A673 (cell line): ENCODE measurements at regions not wholly inside any gene's neighbourhood (a gene's known extent, or its start where the extent isn't known, plus 50 kb on each side); places are given as distances from the start of the nearest gene placed in this dataset.

Experiments used
- BruUV-seq: library from RNA; stranded (reverse); fragments of 400-500 nt; replicated peaks from 2 replicates; lab custom pipeline; 2021; lab: Mats Ljungman, UMichigan
- CTCF ChIA-PET: fragments of 300-600 bp; sonication (Branson Sonifier 250); formaldehyde crosslinking; loops from one replicate; lab custom pipeline; 2022; ENCODE audit warnings: antibody characterized with exemption; lab: Charles Lee
- POLR2A ChIA-PET: fragments of 300-600 bp; sonication (Branson Sonifier 250); formaldehyde crosslinking; loops from one replicate; lab custom pipeline; 2022; ENCODE audit warnings: antibody characterized with exemption; ENCODE audit not compliant: low non-redundant PET; lab: Charles Lee
- DNase-seq: peaks from one replicate; pipeline ENCODE4 v3.0.0-alpha.2; 2015; ENCODE audit warnings: low spot score
- H3K27ac ChIP-seq: fragments of 200-600 bp; sonication (generic); 2 replicates; pipeline ENCODE4 v1.5.1; 2016; ENCODE audit warnings: mixed run types, low read depth, mild to moderate bottlenecking, mixed read lengths, antibody characterized with exemption, low read length; ENCODE audit not compliant: poor library complexity, severe bottlenecking
- H3K27me3 ChIP-seq: fragments of 200-600 bp; sonication (generic); replicated peaks from 2 replicates; pipeline ENCODE4 v1.6.1; 2017; ENCODE audit warnings: mixed run types, low read depth, mild to moderate bottlenecking, mixed read lengths, antibody characterized with exemption, low read length; ENCODE audit not compliant: insufficient read depth, poor library complexity
- H3K36me3 ChIP-seq: fragments of 200-600 bp; sonication (generic); 2 replicates; pipeline ENCODE4 v1.6.1; 2016; ENCODE audit warnings: mixed run types, mild to moderate bottlenecking, mixed read lengths, antibody characterized with exemption, low read length; ENCODE audit not compliant: insufficient read depth, poor library complexity, severe bottlenecking
- H3K4me1 ChIP-seq: fragments of 200-600 bp; sonication (generic); 2 replicates; pipeline ENCODE4 v1.6.1; 2017; ENCODE audit warnings: mixed run types, mild to moderate bottlenecking, mixed read lengths, antibody characterized with exemption, low read length; ENCODE audit not compliant: insufficient read depth, poor library complexity, severe bottlenecking
- H3K4me3 ChIP-seq: fragments of 200-600 bp; sonication (generic); 2 replicates; pipeline ENCODE4 v1.5.1; 2016; ENCODE audit warnings: low read depth, mixed run types, mild to moderate bottlenecking, mixed read lengths, low read length; ENCODE audit not compliant: poor library complexity, severe bottlenecking
- H3K9me3 ChIP-seq: fragments of 200-600 bp; sonication (generic); 2 replicates; pipeline ENCODE4 v1.6.1; 2016; ENCODE audit warnings: mixed run types, low read depth, mild to moderate bottlenecking, mixed read lengths, antibody characterized with exemption, low read length; ENCODE audit not compliant: poor library complexity, severe bottlenecking
- CTCF ChIP-seq: fragments of 300-800, 200-600 bp; sonication (generic); conservative IDR thresholded peaks from 2 replicates; pipeline ENCODE4 v1.5.1; 2017; ENCODE audit warnings: low read depth, mild to moderate bottlenecking, antibody characterized with exemption, low read length, moderate library complexity, mixed read lengths
- EZH2 ChIP-seq: fragments of 200-600 bp; sonication (generic); IDR thresholded peaks from 2 replicates; pipeline ENCODE4 v1.6.1; 2017; ENCODE audit warnings: borderline replicate concordance, low read depth, mild to moderate bottlenecking, mixed read lengths, antibody characterized with exemption, low read length; ENCODE audit not compliant: poor library complexity, severe bottlenecking
- intact Hi-C: fragments of 100-400 bp; cut with micrococcal nuclease; formaldehyde crosslinking; loops from one replicate; pipeline ENCODE4 v1.10.0; 2022; ENCODE audit not compliant: unreplicated experiment

GRCh38 chr11:134797411-134798089 lies 385.5 kb upstream of the B3GAT1 start:
- Histone ChIP-seq H3K36me3 (no peaks in the 10 kb centered on the region), H3K9me3 (no peaks in the 10 kb centered on the region), H3K27ac (no peak overlapping the region), H3K27me3 (no peaks in the 10 kb centered on the region), H3K4me3 (no peak overlapping the region), H3K4me1 (no peaks in the 10 kb centered on the region)
- TF ChIP-seq CTCF (no peak), EZH2 (no peak)
- intact Hi-C loops, result no loop called here
- CTCF ChIA-PET, result no interaction called here
- no peak for DNase-seq
- POLR2A ChIA-PET, result no interaction called here
- BruUV-seq, result no TSS peak

- CTCF ChIA-PET, result no interaction called here
- no peaks in the 10 kb centered on the region for H3K4me1 ChIP-seq
- intact Hi-C loops, result no loop called here
- no peaks in the 10 kb centered on the region for H3K27me3 ChIP-seq
- POLR2A ChIA-PET, result no interaction called here
- H3K36me3 ChIP-seq, result no peaks in the 10 kb centered on the region
- no peaks in the 10 kb centered on the region for H3K9me3 ChIP-seq
- H3K4me3 ChIP-seq, result no peak overlapping the region
- TF ChIP-seq EZH2 (no peak), CTCF (no peak)
- DNase-seq, result no peak
- BruUV-seq, result no TSS peak
- no peak overlapping the region for H3K27ac ChIP-seq
Measured at GRCh38 chr11:134795017-134795416, 383.0 kb upstream of the B3GAT1 start.

GRCh38 chr11:134794192-134794591 lies 382.1 kb upstream of the B3GAT1 start:
- intact Hi-C loops, result no loop called here
- Histone ChIP-seq H3K27me3 (no peaks in the 10 kb centered on the region), H3K9me3 (no peaks in the 10 kb centered on the region), H3K36me3 (no peaks in the 10 kb centered on the region), H3K27ac (no peak overlapping the region), H3K4me1 (no peaks in the 10 kb centered on the region), H3K4me3 (no peak overlapping the region)
- ChIA-PET POLR2A (no interaction called here), CTCF (no interaction called here)
- DNase-seq, result no peak
- TF ChIP-seq CTCF (no peak), EZH2 (no peak)
- no TSS peak for BruUV-seq
